ENCODE measurements at regions not wholly inside any gene's neighbourhood (a gene's known extent, or its start where the extent isn't known, plus 50 kb on each side); places are given as distances from the start of the nearest gene placed in this dataset.

- TF ChIP-seq IRF1 (CRISPR knock-in tag; IDR thresholded peaks at IDR 0.05), result no peak
- no peak for TF ChIP-seq ELF4 (CRISPR knock-in tag; IDR thresholded peaks at IDR 0.05; ENCODE audit: low read depth)
- no peak for TF ChIP-seq STAT6 (CRISPR knock-in tag; conservative IDR thresholded peaks at IDR 0.05; ENCODE audit: low read depth)
- no peak for TF ChIP-seq MAX (CRISPR knock-in tag; IDR thresholded peaks at IDR 0.05)
These were observed 77.4 kb downstream of the NCOR2 start (continued) for GRCh38 chr12:124489915-124490583.

- Mint-ChIP-seq H3K4me3 (no peak overlapping the region), H3K9me3 (no peaks in the 10 kb centered on the region)
- CTCF ChIA-PET, result no interaction called here
These were observed 78.2 kb downstream of the NCOR2 start for GRCh38 chr12:124489220-124489619.

GRCh38 chr12:124488520-124488919 lies 78.9 kb downstream of the NCOR2 start:
- H3K36me3 Mint-ChIP-seq, result peaks cover 7% of the 10 kb centered on the region; the same call in 1 of the 2 replicates
- H3K4me3 Mint-ChIP-seq, result no peak overlapping the region
- ChIA-PET POLR2A (no interaction called here), CTCF (no interaction called here)
- ATAC-seq (no peak), DNase-seq (ENCODE audit: low spot score) (no peak)
- H3K27ac Mint-ChIP-seq, result peak overlapping the region; percentile 60; the same call in 1 of the 2 replicates
- H3K27me3 Mint-ChIP-seq (ENCODE audit: low read depth), result no peaks in the 10 kb centered on the region
- peaks cover 12% of the 10 kb centered on the region for H3K4me1 Mint-ChIP-seq
- no peaks in the 10 kb centered on the region for H3K9me3 Mint-ChIP-seq
- TF ChIP-seq EMX1 (CRISPR knock-in tag; IDR thresholded peaks at IDR 0.05), result no peak
- no peak for TF ChIP-seq USF1 (CRISPR knock-in tag; IDR thresholded peaks at IDR 0.05)
- no peak for TF ChIP-seq AFF4 (CRISPR knock-in tag; IDR thresholded peaks at IDR 0.05; ENCODE audit: borderline replicate concordance)
- TF ChIP-seq ZNF532 (CRISPR knock-in tag; IDR thresholded peaks at IDR 0.05; ENCODE audit: borderline replicate concordance), result no peak
- TF ChIP-seq JAZF1 (CRISPR knock-in tag; IDR thresholded peaks at IDR 0.05), result no peak
- no peak for TF ChIP-seq CTCF (IDR thresholded peaks at IDR 0.05)

More at GRCh38 chr12:124489220-124489619, 78.2 kb downstream of the NCOR2 start:
- peaks cover 12% of the 10 kb centered on the region for H3K4me1 Mint-ChIP-seq
- no peaks in the 10 kb centered on the region for H3K27me3 Mint-ChIP-seq (ENCODE audit: low read depth)
- 0 out of 2 replicates have a peak overlapping the region, but pooled peaks have one; percentile 32 for H3K27ac Mint-ChIP-seq
- DNase-seq (ENCODE audit: low spot score), result no peak
- H3K36me3 Mint-ChIP-seq, result peaks cover 10% of the 10 kb centered on the region
- ATAC-seq, result no peak
- POLR2A ChIA-PET, result no interaction called here
- no peak for TF ChIP-seq ZNF121 (CRISPR knock-in tag; IDR thresholded peaks at IDR 0.05)
- TF ChIP-seq NR3C1 (CRISPR knock-in tag; conservative IDR thresholded peaks at IDR 0.05; ENCODE audit: low read depth), result no peak
- no peak for TF ChIP-seq ZSCAN18 (CRISPR knock-in tag; IDR thresholded peaks at IDR 0.05)
- TF ChIP-seq KAT7 (CRISPR knock-in tag; IDR thresholded peaks at IDR 0.05; ENCODE audit: borderline replicate concordance), result no peak

Data from WTC11 (cell line).